SK-N-SH treated with all-trans-retinoic acid at 6 μM for 48 hours (cell line): ENCODE measurements at regions not wholly inside any gene's neighbourhood (a gene's known extent, or its start where the extent isn't known, plus 50 kb on each side); places are given as distances from the start of the nearest gene placed in this dataset.
"Not testable (repeated sequence)": the region's sequence is repeated elsewhere in the genome, so short reads cannot be mapped to it uniquely, and the experiment has no call there.

Experiments used
- ATAC-seq: fragments of 200-7000 bp; cut with Tn5 transposase; 3 replicates; pipeline ENCODE4 v1.9.1; 2020; ENCODE audit warnings: mild to moderate bottlenecking, moderate library complexity
- CSDC2 ChIP-seq: fragments of 250-450 bp; sonication (Bioruptor Pico); IDR thresholded peaks from 2 replicates; pipeline ENCODE4 v1.5.0; 2020; ENCODE audit warnings: mild to moderate bottlenecking, moderate library complexity
- CSRNP3 ChIP-seq: fragments of 250-450 bp; sonication (Bioruptor Pico); IDR thresholded peaks from 2 replicates; pipeline ENCODE4 v1.5.1; 2021; ENCODE audit warnings: mild to moderate bottlenecking, moderate library complexity
- ESRRG ChIP-seq: fragments of 250-450 bp; sonication (Bioruptor Pico); IDR thresholded peaks from 2 replicates; pipeline ENCODE4 v1.6.1; 2021; ENCODE audit warnings: mild to moderate bottlenecking
- GLIS3 ChIP-seq: fragments of 250-450 bp; sonication (Bioruptor Pico); IDR thresholded peaks from 2 replicates; pipeline ENCODE4 v1.5.0; 2020; ENCODE audit warnings: mild to moderate bottlenecking, moderate library complexity
- ISL1 ChIP-seq: fragments of 250-450 bp; sonication (Bioruptor Pico); IDR thresholded peaks from 2 replicates; pipeline ENCODE4 v2.1.2; 2022; ENCODE audit warnings: mild to moderate bottlenecking, moderate library complexity
- OSR1 ChIP-seq: fragments of 250-450 bp; sonication (Bioruptor Pico); IDR thresholded peaks from 2 replicates; pipeline ENCODE4 v1.8.0; 2022; ENCODE audit warnings: moderate library complexity, mild to moderate bottlenecking, inconsistent platforms
- PATZ1 ChIP-seq: fragments of 250-450 bp; sonication (Bioruptor Pico); IDR thresholded peaks from 2 replicates; pipeline ENCODE4 v1.8.0; 2020; ENCODE audit warnings: mild to moderate bottlenecking, moderate library complexity, borderline replicate concordance
- POU6F1 ChIP-seq: fragments of 250-450 bp; sonication (Bioruptor Pico); IDR thresholded peaks from 2 replicates; pipeline ENCODE4 v1.8.0; 2021; ENCODE audit warnings: low read depth, mild to moderate bottlenecking, moderate library complexity, borderline replicate concordance
- PPARA ChIP-seq: fragments of 250-450 bp; sonication (Bioruptor Pico); IDR thresholded peaks from 2 replicates; pipeline ENCODE4 v1.5.0; 2020; ENCODE audit warnings: mild to moderate bottlenecking, borderline replicate concordance
- RARB ChIP-seq: fragments of 250-450 bp; sonication (Bioruptor Pico); IDR thresholded peaks from 2 replicates; pipeline ENCODE4 v1.8.0; 2021; ENCODE audit warnings: mild to moderate bottlenecking, moderate library complexity
- SNAI2 ChIP-seq: fragments of 250-450 bp; sonication (Bioruptor Pico); IDR thresholded peaks from 2 replicates; pipeline ENCODE4 v1.5.0; 2020; ENCODE audit warnings: mild to moderate bottlenecking, moderate library complexity
- TCF4 ChIP-seq: fragments of 250-450 bp; sonication (Bioruptor Pico); IDR thresholded peaks from 2 replicates; pipeline ENCODE4 v1.8.0; 2021; ENCODE audit warnings: mild to moderate bottlenecking, moderate library complexity, borderline replicate concordance
- TOX ChIP-seq: fragments of 250-450 bp; sonication (Bioruptor Pico); IDR thresholded peaks from 2 replicates; pipeline ENCODE4 v1.8.0; 2021; ENCODE audit warnings: mild to moderate bottlenecking, moderate library complexity, borderline replicate concordance
- TSHZ2 ChIP-seq: fragments of 250-450 bp; sonication (Bioruptor Pico); IDR thresholded peaks from 2 replicates; pipeline ENCODE4 v1.5.0; 2020; ENCODE audit warnings: mild to moderate bottlenecking, moderate library complexity
- ZC3H10 ChIP-seq: fragments of 250-450 bp; sonication (Bioruptor Pico); IDR thresholded peaks from 2 replicates; pipeline ENCODE4 v1.5.1; 2021; ENCODE audit warnings: mild to moderate bottlenecking, moderate library complexity
- ZFP3 ChIP-seq: fragments of 250-450 bp; sonication (Bioruptor Pico); IDR thresholded peaks from 2 replicates; pipeline ENCODE4 v1.5.0; 2020; ENCODE audit warnings: mild to moderate bottlenecking, moderate library complexity
- ZFP30 ChIP-seq: fragments of 450-650 bp; formaldehyde crosslinking; IDR thresholded peaks from 2 replicates; pipeline ENCODE4 v1.5.0; 2022; ENCODE audit warnings: mild to moderate bottlenecking, moderate library complexity
- ZNF565 ChIP-seq: fragments of 450-650 bp; formaldehyde crosslinking; conservative IDR thresholded peaks from 2 replicates; pipeline ENCODE4 v1.5.0; 2020; ENCODE audit warnings: low read depth, mild to moderate bottlenecking, moderate library complexity
- ZNF70 ChIP-seq: fragments of 450-650 bp; formaldehyde crosslinking; IDR thresholded peaks from 2 replicates; pipeline ENCODE4 v1.5.0; 2020; ENCODE audit warnings: mild to moderate bottlenecking, moderate library complexity
- ZNF8 ChIP-seq: fragments of 450-650 bp; formaldehyde crosslinking; IDR thresholded peaks from 2 replicates; pipeline ENCODE4 v1.5.0; 2020; ENCODE audit warnings: mild to moderate bottlenecking, moderate library complexity

DNA sequence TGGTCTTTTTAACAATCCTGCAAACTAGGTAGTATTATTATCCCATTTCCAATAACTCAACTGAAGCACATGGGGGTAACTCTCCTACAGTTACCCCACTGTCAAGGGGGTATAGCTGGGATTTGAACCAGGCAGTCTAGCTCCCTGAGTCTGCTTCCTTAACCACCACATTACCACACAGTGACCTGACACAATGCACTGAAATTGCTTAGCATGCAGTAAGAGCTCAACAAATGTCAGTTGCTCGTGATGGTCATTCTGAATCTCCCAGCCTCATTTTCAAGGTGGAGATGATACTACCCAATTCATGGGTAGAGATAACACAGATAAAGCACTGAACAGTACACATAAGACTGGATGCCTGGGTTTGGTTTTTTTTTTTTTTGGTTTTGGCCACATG is 193.2 kb upstream of the MYLIP start:
- no peak for ATAC-seq
- no peak for TF ChIP-seq ZC3H10
- no peak for TF ChIP-seq ESRRG
- TF ChIP-seq ZNF565 (CRISPR knock-in tag) = no peak
- TF ChIP-seq ZNF8 (CRISPR knock-in tag) = no peak
- TF ChIP-seq CSRNP3 (CRISPR knock-in tag) = no peak
- no peak for TF ChIP-seq TSHZ2 (CRISPR knock-in tag)
- no peak for TF ChIP-seq TOX (CRISPR knock-in tag)
- TF ChIP-seq GLIS3 = no peak
- TF ChIP-seq TCF4 (CRISPR knock-in tag) = no peak
- no peak for TF ChIP-seq POU6F1 (CRISPR knock-in tag)
- TF ChIP-seq ZFP30 = no peak

DNA sequence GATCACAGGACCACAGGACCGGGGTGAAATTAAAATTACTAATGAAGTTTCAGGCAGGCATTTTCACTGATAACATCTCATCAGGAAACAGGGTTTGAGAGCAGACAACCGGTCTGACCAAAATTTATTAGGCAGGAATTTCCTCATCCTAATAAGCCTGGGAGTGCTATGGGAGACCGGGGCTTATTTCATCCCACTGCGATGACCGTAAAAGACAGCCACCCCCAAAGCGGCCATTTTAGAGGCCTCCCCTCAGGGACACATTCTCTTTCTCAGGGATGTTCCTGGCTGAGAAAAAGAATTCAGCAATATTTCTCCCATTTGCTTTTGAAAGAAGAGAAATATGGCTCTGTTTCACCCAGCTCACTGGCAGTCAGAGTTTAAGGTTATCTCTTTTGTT is 197.2 kb upstream of the MYLIP start:
- ATAC-seq = not testable (repeated sequence)

GRCh38 chr6:15930207-15930606 is 198.7 kb upstream of the MYLIP start:
- no peak for ATAC-seq
- TF ChIP-seq PPARA (CRISPR knock-in tag) (no peak), ZNF70 (CRISPR knock-in tag) (no peak), ZNF8 (CRISPR knock-in tag) (no peak), ESRRG (no peak), ZC3H10 (no peak), GLIS3 (no peak), CSDC2 (CRISPR knock-in tag) (no peak), OSR1 (no peak), TOX (CRISPR knock-in tag) (no peak), ISL1 (CRISPR knock-in tag) (no peak), RARB (no peak), ZNF565 (CRISPR knock-in tag) (no peak), TSHZ2 (CRISPR knock-in tag) (no peak), SNAI2 (CRISPR knock-in tag) (no peak), ZFP30 (no peak), POU6F1 (CRISPR knock-in tag) (no peak), PATZ1 (CRISPR knock-in tag) (no peak), ZFP3 (no peak)
- TF ChIP-seq, all 23 proteins: peak for 0
